Stimulated activated CD8-positive, alpha-beta memory T cell treated with anti-CD3 and anti-CD28 coated beads, Interleukin-7, amount 100 ng/mL, for 1 hour (primary cell): ENCODE measurements at regions not wholly inside any gene's neighbourhood (a gene's known extent, or its start where the extent isn't known, plus 50 kb on each side); places are given as distances from the start of the nearest gene placed in this dataset.
"Not testable (repeated sequence)": the region's sequence is repeated elsewhere in the genome, so short reads cannot be mapped to it uniquely, and the experiment has no call there.

ENCODE experiments used
- DNase-seq, 2 donors: peaks; one replicate each; pipeline ENCODE4 v3.0.0-alpha.2; 2020; ENCODE audit warnings: low read depth in 2 of 2

- no peak for DNase-seq
Observed at GRCh38 chr21:28592205-28592865, 400.3 kb downstream of the LTN1 start.

GRCh38 chr21:28590676-28591075 lies 402.0 kb downstream of the LTN1 start:
- DNase-seq: no peak

GRCh38 chr21:28590026-28590425 lies 402.7 kb downstream of the LTN1 start:
- DNase-seq: no peak

GRCh38 chr21:28588997-28589396 lies 403.7 kb downstream of the LTN1 start:
- no peak for DNase-seq

GRCh38 chr21:28587748-28588147 lies 404.9 kb downstream of the LTN1 start:
- DNase-seq: no peak

- DNase-seq: no peak
Observed at GRCh38 chr21:28581976-28582375, 410.7 kb downstream of the LTN1 start.

- not testable (repeated sequence) for DNase-seq
Observed at GRCh38 chr21:28581311-28581731, 411.4 kb downstream of the LTN1 start.

- DNase-seq: no peak
Observed at GRCh38 chr21:28580585-28580984, 412.1 kb downstream of the LTN1 start.

GRCh38 chr21:28579986-28580550 lies 412.6 kb downstream of the LTN1 start:
- no peak for DNase-seq

- DNase-seq: no peak
Observed at GRCh38 chr21:28568692-28569091, 424.0 kb downstream of the LTN1 start.

- DNase-seq: not testable (repeated sequence)
Observed at GRCh38 chr21:28563933-28564332, 428.7 kb downstream of the LTN1 start.

GRCh38 chr21:28561772-28562171 lies 430.9 kb downstream of the LTN1 start:
- DNase-seq: no peak

GRCh38 chr21:28554660-28555475 lies 437.8 kb downstream of the LTN1 start:
- DNase-seq: no peak

GRCh38 chr21:28550057-28550825 lies 442.4 kb downstream of the LTN1 start:
- DNase-seq: no peak

GRCh38 chr21:28548291-28548690 lies 444.4 kb downstream of the LTN1 start:
- DNase-seq: no peak

- no peak for DNase-seq
Observed at GRCh38 chr21:28547766-28548165, 444.9 kb downstream of the LTN1 start.

GRCh38 chr21:28543975-28544374 lies 448.7 kb downstream of the LTN1 start:
- no peak for DNase-seq

GRCh38 chr21:28541371-28542112 lies 451.1 kb downstream of the LTN1 start:
- no peak for DNase-seq

- no peak for DNase-seq
Observed at GRCh38 chr21:28540514-28540913, 452.2 kb downstream of the LTN1 start.

- DNase-seq: no peak
Observed at GRCh38 chr21:28539623-28539988, 453.1 kb downstream of the LTN1 start.

GRCh38 chr21:28538987-28539622 lies 453.6 kb downstream of the LTN1 start:
- no peak for DNase-seq
